DND-41 (cell line): ENCODE measurements at regions not wholly inside any gene's neighbourhood (a gene's known extent, or its start where the extent isn't known, plus 50 kb on each side); places are given as distances from the start of the nearest gene placed in this dataset.

Experiments
- EZH2 ChIP-seq: IDR thresholded peaks from 3 replicates; pipeline ENCODE4 v1.6.1; 2012; ENCODE audit warnings: borderline replicate concordance, low read depth, mild to moderate bottlenecking, moderate library complexity, low read length, inconsistent platforms; ENCODE audit not compliant: severe bottlenecking
- TF ChIP-seq, protein P1 (sequence below): IDR thresholded peaks from 2 replicates; pipeline ENCODE4 v1.5.1; 2012; ENCODE audit warnings: borderline replicate concordance, low read length, moderate library complexity, mild to moderate bottlenecking; ENCODE audit not compliant: poor library complexity, severe bottlenecking; ENCODE audit errors: extremely low read depth

DNA sequence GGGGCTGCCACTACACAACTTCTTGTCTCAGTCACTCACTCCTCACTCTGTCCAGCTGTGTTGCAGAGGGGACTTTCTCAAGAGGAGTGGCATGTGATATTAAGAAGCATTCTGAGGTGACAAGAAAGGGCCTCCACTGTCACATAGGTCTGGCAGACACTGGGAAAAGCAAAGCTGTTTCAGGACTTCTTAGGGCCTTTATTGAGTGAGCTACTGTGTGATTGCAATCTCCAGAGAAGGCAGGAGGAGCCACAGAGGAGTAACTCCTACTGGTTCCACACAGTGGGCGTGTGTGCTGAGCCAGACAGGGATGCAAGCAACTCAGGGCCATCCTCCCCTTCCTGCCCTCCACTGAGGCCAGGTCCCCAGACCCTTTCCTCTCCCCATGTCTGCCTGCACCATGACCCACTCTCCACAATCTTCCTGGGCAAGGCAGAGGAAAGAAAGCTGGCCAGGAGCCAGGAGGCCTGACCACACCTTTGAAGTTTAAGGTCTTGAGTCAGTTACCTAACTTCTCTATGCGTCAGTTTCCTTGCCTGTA, 262.0 kb upstream of the ZMIZ1 start:
- TF ChIP-seq, protein P1, sequence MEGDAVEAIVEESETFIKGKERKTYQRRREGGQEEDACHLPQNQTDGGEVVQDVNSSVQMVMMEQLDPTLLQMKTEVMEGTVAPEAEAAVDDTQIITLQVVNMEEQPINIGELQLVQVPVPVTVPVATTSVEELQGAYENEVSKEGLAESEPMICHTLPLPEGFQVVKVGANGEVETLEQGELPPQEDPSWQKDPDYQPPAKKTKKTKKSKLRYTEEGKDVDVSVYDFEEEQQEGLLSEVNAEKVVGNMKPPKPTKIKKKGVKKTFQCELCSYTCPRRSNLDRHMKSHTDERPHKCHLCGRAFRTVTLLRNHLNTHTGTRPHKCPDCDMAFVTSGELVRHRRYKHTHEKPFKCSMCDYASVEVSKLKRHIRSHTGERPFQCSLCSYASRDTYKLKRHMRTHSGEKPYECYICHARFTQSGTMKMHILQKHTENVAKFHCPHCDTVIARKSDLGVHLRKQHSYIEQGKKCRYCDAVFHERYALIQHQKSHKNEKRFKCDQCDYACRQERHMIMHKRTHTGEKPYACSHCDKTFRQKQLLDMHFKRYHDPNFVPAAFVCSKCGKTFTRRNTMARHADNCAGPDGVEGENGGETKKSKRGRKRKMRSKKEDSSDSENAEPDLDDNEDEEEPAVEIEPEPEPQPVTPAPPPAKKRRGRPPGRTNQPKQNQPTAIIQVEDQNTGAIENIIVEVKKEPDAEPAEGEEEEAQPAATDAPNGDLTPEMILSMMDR, result no peak
- TF ChIP-seq EZH2, result no peak
